ENCODE measurements at regions not wholly inside any gene's neighbourhood (a gene's known extent, or its start where the extent isn't known, plus 50 kb on each side); places are given as distances from the start of the nearest gene placed in this dataset.
A peak's percentile ranks its signal among the peaks of the same experiment; 100 is the strongest.

GRCh38 chr19:29432677-29433076 lies 93.1 kb upstream of the VSTM2B start:
- no peak for DNase-seq

- no peak for DNase-seq
These were observed 89.1 kb upstream of the VSTM2B start for GRCh38 chr19:29436591-29437103.

GRCh38 chr19:29439021-29439420 lies 86.8 kb upstream of the VSTM2B start:
- no peak for DNase-seq

GRCh38 chr19:29439688-29440550 lies 85.9 kb upstream of the VSTM2B start:
- DNase-seq = peak; percentile 54

GRCh38 chr19:29442094-29442493 lies 83.7 kb upstream of the VSTM2B start:
- no peak for DNase-seq

GRCh38 chr19:29442910-29443309 lies 82.9 kb upstream of the VSTM2B start:
- peak; percentile 52 for DNase-seq

GRCh38 chr19:29445246-29445645 lies 80.5 kb upstream of the VSTM2B start:
- DNase-seq = no peak

GRCh38 chr19:29446361-29446760 lies 79.4 kb upstream of the VSTM2B start:
- DNase-seq = no peak

GRCh38 chr19:29448046-29448445 lies 77.7 kb upstream of the VSTM2B start:
- DNase-seq = no peak

- no peak for DNase-seq
These were observed 76.4 kb upstream of the VSTM2B start for GRCh38 chr19:29449371-29449770.

- no peak for DNase-seq
These were observed 75.5 kb upstream of the VSTM2B start for GRCh38 chr19:29450306-29450705.

GRCh38 chr19:29450812-29451211 lies 75.0 kb upstream of the VSTM2B start:
- DNase-seq = no peak

- DNase-seq = no peak
These were observed 71.7 kb upstream of the VSTM2B start for GRCh38 chr19:29454109-29454508.

- no peak for DNase-seq
These were observed 68.4 kb upstream of the VSTM2B start for GRCh38 chr19:29457413-29457812.

GRCh38 chr19:29467824-29468401 lies 57.9 kb upstream of the VSTM2B start:
- DNase-seq = no peak

- no peak for DNase-seq
These were observed 50.3 kb upstream of the VSTM2B start for GRCh38 chr19:29475469-29475868.

Measured in activated effector memory CD4-positive, alpha-beta T cell treated with anti-CD3 and anti-CD28 coated beads, Interleukin-2, amount 50 U/mL, for 16 hours (primary cell).